Right cardiac atrium (tissue), 5 donors: ENCODE measurements at regions not wholly inside any gene's neighbourhood (a gene's known extent, or its start where the extent isn't known, plus 50 kb on each side); places are given as distances from the start of the nearest gene placed in this dataset.
"Not testable (repeated sequence)": the region's sequence is repeated elsewhere in the genome, so short reads cannot be mapped to it uniquely, and the experiment has no call there.

Source experiments
- ATAC-seq, 2 donors: fragments of 200-7000 bp; cut with Tn5 transposase; one replicate each; pipeline versions ENCODE4 v1.8.0 to v1.9.1; 2020; ENCODE audit warnings: moderate library complexity in 2 of 2, mild to moderate bottlenecking in 1 of 2
- DNase-seq, 3 donors: peaks; one replicate each; pipeline ENCODE4 v3.0.0-alpha.2; 2020
- H3K27ac ChIP-seq: one replicate; pipeline ENCODE4 v1.5.1; 2013; ENCODE audit warnings: mild to moderate bottlenecking, low read length, control low read depth, moderate library complexity
- H3K27me3 ChIP-seq: one replicate; pipeline ENCODE4 v1.6.1; 2013; ENCODE audit not compliant: control insufficient read depth, insufficient read depth
- H3K4me1 ChIP-seq: one replicate; pipeline ENCODE4 v1.6.1; 2013; ENCODE audit warnings: low read length; ENCODE audit not compliant: control insufficient read depth, insufficient read depth
- H3K4me3 ChIP-seq: one replicate; pipeline ENCODE4 v1.5.1; 2013; ENCODE audit warnings: low read length, control low read depth
- H3K9me3 ChIP-seq: one replicate; pipeline ENCODE4 v1.6.1; 2013; ENCODE audit warnings: low read length; ENCODE audit not compliant: control insufficient read depth
- WGBS: extraction: QIAGEN DNeasy Blood & Tissue Kit; methylation state at CpG from one replicate; pipeline ENCODE4 v1.1.7; 2013; 5-methylcytosine and 5-hydroxymethylcytosine counted together
- intact Hi-C, 4 donors: fragments of 100-400 bp; cut with DNase I; formaldehyde crosslinking; loops; one replicate each; pipeline versions ENCODE4 v1.11.0 to v1.14.0; 2022 to 2023
- donor health status: healthy with polysubstance abuse.
- donor health status: DM: no; HTN: yes; CAD: no.
- donor health status: DM: no; HTN: no; CAD: no.
- donor health status: DM: no; HTN: yes; CAD: no; lungs with severe emphysema.
- donor health status: DM: yes; HTN: yes; CAD: no.

DNA sequence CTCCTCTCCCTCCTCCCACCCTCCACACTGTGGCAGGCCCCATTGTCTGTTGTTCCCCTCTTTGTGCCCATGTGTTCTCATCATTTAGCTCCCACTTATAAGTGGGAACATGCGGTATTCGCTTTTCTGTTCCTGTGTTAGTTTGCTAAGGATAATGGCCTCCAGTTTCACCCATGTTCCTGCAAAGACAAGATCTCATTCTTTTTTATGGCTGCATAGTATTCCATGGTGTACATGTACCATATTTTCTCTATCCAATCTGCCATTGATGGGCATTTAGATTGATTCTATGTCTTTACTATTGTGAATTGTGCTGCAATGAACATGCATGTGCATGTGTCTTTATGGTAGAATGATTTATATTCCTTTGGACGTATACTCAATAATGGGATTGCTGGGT is 130.2 kb upstream of the TLE3 start:
- intact Hi-C loops, H3K27me3 ChIP-seq, H3K9me3 ChIP-seq, DNase-seq, ATAC-seq, H3K4me3 ChIP-seq, H3K27ac ChIP-seq, H3K4me1 ChIP-seq: not testable (repeated sequence)
- WGBS: 96% methylated on average over 3 of the region's 3 CpGs

DNA sequence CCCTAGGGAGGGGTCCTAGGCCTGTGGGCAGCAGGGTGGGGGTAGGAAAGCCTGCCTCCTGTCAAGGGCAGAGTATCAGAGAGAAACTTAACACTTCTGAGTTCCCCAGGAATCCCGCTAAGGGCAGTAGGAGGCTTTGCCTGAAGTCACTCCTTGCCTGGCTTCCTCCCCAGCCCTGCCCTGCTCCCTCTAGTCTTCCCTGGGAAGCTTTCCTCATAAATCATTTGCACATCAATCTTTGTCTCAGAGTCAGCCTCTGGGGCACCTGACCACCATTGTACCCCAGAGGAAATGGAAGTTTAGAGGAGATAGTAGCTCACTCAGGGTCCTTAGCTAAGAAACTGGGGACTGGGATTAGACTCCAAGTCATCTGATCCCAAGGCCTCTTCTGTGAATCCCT is 129.4 kb upstream of the TLE3 start:
- H3K9me3 ChIP-seq: no peaks in the 10 kb centered on the region
- WGBS: 100% methylated on average over 1 of the region's 1 CpG
- no peak overlapping the region for H3K4me3 ChIP-seq
- intact Hi-C loops: no loop called here
- H3K27me3 ChIP-seq: no peaks in the 10 kb centered on the region
- no peaks in the 10 kb centered on the region for H3K4me1 ChIP-seq
- no peak for ATAC-seq
- no peak for DNase-seq
- no peak overlapping the region for H3K27ac ChIP-seq

DNA sequence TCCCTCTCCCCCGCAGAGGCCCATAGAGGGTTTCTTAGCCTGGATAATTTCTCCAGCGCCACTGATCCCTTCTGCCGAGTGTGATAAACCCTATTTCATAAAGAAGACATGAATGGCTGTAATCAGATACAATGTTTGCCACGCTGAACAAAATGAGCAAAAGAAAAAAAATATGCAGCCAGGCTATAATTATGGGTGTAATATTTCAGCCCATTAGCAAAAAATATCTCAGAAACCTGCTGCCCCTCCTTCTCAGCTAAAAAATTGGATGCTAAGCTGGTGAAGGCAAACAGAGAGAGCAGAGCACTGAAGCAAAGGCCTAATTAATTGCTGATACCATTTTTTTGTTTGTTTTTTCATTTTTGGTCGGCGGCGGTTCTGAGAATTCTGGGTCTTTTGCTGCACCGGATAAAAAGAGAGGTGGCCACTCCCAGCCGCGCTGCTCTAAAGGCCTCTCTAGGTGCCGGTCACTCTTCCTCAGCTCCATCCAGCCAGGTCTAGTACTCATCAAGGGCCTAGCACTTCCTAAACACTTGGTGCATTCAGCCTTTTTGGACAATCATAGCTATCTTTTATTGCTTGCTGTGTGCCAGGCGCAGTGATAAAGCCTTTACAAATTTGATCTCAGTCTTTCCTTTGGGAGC is 128.7 kb upstream of the TLE3 start:
- H3K27ac ChIP-seq: no peak overlapping the region
- no peak for ATAC-seq
- no peaks in the 10 kb centered on the region for H3K9me3 ChIP-seq
- H3K27me3 ChIP-seq: no peaks in the 10 kb centered on the region
- intact Hi-C loops: no loop called here
- no peak for DNase-seq
- H3K4me1 ChIP-seq: no peaks in the 10 kb centered on the region
- WGBS: 96% methylated on average over 12 of the region's 12 CpGs
- no peak overlapping the region for H3K4me3 ChIP-seq

DNA sequence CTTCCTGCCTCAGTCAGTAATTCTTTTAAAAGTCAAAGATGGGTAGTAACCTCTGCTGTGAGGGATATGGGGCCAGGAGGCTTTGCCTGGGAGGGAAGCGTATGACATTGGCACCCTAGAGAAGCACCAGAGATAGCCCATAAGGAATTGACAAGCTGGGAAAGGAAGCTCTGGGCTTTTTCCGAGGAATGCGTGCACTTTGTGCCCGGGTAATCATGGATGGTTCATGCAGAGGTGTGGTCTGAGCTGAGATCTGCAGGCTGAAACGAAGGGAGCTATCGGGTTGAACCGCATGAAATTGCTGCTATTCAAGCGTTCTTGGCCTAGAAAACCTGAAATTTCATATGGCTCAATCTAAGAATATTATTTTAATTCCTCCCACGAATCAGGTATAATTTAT is 127.7 kb upstream of the TLE3 start:
- Histone ChIP-seq H3K4me3 (no peak overlapping the region), H3K27ac (no peak overlapping the region), H3K27me3 (no peaks in the 10 kb centered on the region), H3K9me3 (no peaks in the 10 kb centered on the region), H3K4me1 (no peaks in the 10 kb centered on the region)
- DNase-seq: no peak
- WGBS: 87% methylated on average over 9 of the region's 9 CpGs
- intact Hi-C loops: no loop called here
- ATAC-seq: no peak

DNA sequence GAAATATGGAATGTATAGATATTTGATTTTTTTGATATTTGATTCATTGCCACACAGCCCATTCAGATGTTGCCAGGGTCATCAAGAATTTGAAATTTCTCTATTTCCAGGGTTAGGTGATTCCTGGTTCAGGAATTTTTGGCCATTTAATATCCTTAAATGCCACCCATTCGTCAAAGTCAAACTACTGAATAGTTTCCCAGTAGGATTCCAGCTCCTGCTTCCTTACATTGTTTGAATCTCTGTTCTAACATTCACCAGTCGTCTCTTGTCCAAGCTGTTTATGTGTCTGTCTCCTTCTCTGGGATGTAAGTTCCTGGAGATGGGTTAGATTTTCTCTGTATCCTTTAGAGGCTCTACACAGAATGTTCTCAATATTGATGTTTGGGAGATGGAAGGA is 124.9 kb upstream of the TLE3 start:
- intact Hi-C loops: no loop called here
- DNase-seq (no peak), ATAC-seq (no peak)
- no peaks in the 10 kb centered on the region for H3K4me1 ChIP-seq
- H3K27ac ChIP-seq: no peak overlapping the region
- H3K9me3 ChIP-seq: no peaks in the 10 kb centered on the region
- H3K4me3 ChIP-seq: no peak overlapping the region
- H3K27me3 ChIP-seq: no peaks in the 10 kb centered on the region
- WGBS: 72% methylated on average over 2 of the region's 2 CpGs

DNA sequence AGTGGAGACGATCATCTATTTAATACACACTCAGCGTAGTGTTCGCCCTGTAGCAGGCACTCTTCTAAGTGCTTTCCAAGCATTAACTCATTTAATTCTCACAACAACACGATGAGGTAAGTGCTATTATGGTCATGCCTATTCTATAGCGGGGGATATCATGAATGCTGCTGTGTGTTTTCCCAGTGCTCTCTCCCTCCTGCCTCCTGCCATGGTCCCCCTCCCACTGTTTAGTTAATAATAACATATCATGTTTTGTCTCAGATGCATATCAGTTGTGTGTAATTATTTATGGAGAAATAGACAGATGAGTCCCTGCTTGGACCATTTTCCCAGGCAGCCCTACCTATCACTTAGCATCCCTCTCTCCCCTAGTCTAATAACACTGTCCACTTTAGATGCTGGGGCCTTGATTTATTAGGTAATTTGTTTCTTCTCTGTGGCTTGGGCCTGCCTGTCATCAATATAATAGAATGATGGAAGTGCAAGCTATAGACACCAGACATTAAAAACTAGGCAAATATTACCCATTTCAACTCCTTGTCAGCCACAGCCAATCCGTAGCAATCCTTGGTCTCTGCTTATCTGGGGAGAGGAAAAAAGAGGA is 122.9 kb upstream of the TLE3 start:
- Histone ChIP-seq H3K4me1 (no peaks in the 10 kb centered on the region), H3K9me3 (no peaks in the 10 kb centered on the region), H3K27ac (no peak overlapping the region), H3K4me3 (no peak overlapping the region), H3K27me3 (no peaks in the 10 kb centered on the region)
- intact Hi-C loops: no loop called here
- no peak for DNase-seq
- no peak for ATAC-seq
- WGBS: 87% methylated on average over 6 of the region's 6 CpGs

DNA sequence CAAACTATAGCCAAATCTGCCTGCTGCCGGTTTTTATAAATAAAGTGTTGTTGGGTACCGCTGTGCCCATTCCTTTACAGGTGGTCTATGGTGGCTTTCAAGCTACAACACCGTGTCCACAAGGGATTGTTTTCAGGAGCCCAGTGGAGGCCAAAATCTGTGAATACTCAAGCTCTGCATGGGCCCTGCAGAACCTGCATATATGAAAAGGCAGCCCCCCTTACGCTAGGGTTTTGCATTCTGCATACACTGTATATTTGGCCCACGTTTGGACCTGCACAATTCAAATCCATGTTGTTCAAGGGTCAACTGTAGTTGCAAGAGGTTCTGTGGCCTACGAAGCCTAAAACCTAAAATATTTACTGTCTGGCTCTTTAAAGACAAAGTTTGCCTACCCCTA is 122.2 kb upstream of the TLE3 start:
- no peaks in the 10 kb centered on the region for H3K4me1 ChIP-seq
- H3K27me3 ChIP-seq: no peaks in the 10 kb centered on the region
- H3K4me3 ChIP-seq: no peak overlapping the region
- ATAC-seq (no peak), DNase-seq (no peak)
- intact Hi-C loops: no loop called here
- H3K27ac ChIP-seq: no peak overlapping the region
- 91% methylated on average over 6 of the region's 6 CpGs for WGBS
- no peaks in the 10 kb centered on the region for H3K9me3 ChIP-seq

DNA sequence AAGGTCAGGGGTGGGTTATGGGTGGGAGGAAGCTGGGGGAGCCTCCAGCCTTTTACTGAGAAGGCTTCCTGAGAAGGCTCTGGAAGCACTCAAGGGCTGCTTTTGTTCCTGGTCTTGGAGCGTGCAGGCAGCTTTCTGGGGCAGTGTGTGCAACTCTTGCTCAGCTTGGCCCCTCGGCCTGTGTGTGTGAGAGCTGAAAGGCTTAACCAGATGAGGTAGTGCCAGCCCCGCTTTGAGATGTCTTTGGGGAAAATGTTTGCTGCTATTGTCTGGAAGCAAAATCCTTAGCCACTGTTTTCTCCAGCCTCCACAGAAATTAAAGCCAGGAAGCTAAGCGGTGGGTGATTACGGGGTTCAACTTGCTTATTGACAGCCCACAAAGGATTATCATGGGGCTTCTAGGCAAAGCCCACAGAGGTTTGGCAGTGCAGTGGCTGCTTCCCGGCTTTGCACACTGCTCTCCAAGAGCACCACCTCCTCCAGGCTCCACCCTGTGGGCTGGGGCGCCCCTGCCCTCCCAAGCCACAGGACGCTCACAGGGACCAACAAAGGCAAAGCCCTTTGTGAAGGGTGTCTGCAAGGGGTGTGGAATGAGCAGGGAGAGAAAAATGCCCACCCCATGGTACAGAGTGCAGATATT is 121.7 kb upstream of the TLE3 start:
- H3K9me3 ChIP-seq: no peaks in the 10 kb centered on the region
- DNase-seq (no peak), ATAC-seq (no peak)
- H3K4me1 ChIP-seq: no peaks in the 10 kb centered on the region
- H3K4me3 ChIP-seq: no peak overlapping the region
- intact Hi-C loops: no loop called here
- no peak overlapping the region for H3K27ac ChIP-seq
- no peaks in the 10 kb centered on the region for H3K27me3 ChIP-seq
- whole genome bisulfite sequencing: 81% methylated on average over 8 of the region's 8 CpGs

DNA sequence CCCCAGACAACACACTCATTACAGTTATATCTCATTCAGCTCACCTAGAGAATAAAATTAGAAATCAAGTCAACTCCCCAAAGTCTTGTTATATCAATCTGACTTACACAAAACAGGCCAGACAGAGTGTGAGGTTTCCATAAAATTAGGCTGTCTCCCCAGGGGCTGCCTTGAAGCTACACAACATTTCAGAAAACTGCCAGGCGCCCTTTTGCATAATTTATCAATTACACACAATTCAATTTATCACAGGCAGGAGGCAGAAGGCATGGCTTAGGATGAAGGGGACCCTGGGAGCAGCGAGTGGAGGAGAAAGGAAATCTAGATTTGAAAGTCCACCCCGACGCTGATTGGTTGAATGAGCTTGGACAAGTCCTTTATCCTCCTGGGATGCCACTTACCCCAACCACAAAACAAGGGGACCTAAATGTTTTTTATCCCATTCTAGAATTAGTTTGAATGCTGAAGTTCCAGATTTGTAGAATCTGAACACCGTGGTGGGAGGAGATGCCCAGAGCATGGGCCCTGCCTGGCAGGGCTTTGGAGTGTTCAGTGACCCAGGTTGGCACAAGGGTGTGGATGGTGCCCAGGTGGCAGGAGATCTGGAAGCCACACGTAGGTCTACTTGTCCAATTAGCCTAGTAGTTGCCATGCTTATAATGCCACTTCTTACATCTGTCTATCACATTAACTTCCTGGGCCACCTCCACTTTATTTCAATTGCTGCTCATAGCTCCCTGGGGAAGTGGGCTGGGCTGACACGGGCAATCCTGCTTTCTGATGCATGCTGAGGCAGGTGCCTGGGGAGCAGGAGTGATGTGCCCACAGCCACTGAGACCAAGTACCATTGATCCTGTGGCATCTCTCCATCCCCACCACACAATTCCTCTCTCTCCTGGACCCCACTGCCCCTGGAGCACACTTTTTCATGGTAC is 119.8 kb upstream of the TLE3 start:
- intact Hi-C loops: no loop called here
- Histone ChIP-seq H3K4me3 (no peak overlapping the region), H3K27ac (no peak overlapping the region), H3K9me3 (no peaks in the 10 kb centered on the region), H3K27me3 (no peaks in the 10 kb centered on the region), H3K4me1 (no peaks in the 10 kb centered on the region)
- 93% methylated on average over 7 of the region's 7 CpGs for WGBS
- ATAC-seq (no peak), DNase-seq (no peak)

DNA sequence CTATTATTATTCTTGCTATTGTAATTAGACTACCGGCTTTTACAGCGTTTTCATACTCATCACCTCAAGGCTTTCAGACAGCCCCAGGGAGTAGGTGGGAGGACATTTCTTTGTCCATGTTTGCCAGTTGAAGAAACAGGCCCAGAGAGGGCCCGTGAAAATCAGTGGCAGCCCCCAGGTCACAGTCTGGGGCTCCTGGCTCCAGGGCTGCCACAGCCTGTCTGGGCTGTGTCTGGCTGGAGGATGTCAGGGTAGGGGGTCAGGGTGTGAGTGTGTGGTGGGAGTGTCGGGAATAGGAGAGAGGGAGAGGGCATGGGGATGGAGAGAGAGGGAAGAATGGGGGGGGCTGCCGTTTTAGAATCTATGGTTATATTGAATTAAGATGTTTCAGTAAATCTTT is 118.2 kb upstream of the TLE3 start:
- WGBS: 86% methylated on average over 5 of the region's 5 CpGs
- intact Hi-C loops: no loop called here
- Histone ChIP-seq H3K27me3 (no peaks in the 10 kb centered on the region), H3K27ac (no peak overlapping the region), H3K4me1 (no peaks in the 10 kb centered on the region), H3K4me3 (no peak overlapping the region), H3K9me3 (no peaks in the 10 kb centered on the region)
- DNase-seq (no peak), ATAC-seq (no peak)
